ENCODE measurements at regions not wholly inside any gene's neighbourhood (a gene's known extent, or its start where the extent isn't known, plus 50 kb on each side); places are given as distances from the start of the nearest gene placed in this dataset.

DNA sequence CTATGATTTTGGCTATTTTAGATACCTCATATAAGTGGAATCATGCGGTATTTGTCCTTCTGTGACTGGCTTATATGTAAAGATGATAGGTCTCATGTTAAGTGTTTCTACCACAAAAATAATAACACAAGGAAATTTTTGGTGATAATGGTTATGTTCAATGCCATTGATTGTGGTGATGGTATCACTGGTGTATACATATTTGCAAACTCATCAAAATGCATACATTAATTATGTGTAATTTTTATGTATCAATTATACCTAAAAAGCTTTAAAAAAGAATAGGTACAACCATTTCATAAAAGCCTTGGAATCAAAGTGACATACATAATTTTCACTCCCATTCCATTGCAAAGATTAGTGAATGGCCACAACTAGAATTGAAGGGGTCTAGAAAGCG lies 178.3 kb upstream of the FMR1 start:
- H4K20me1 ChIP-seq (ENCODE audit: insufficient read depth), result no peaks in the 10 kb centered on the region
- H3K36me3 ChIP-seq (replicated peaks in 1 of 2; ENCODE audit: control insufficient read depth in 1 of 2, insufficient read depth in 2 of 2, low read length in 1 of 2), result no peaks in the 10 kb centered on the region
- ChIA-PET POLR2A (no interaction called here), CTCF (no interaction called here)
- H3K9ac ChIP-seq, result no peak overlapping the region
- no peaks in the 10 kb centered on the region for H3K4me1 ChIP-seq (ENCODE audit: control insufficient read depth in 1 of 2, insufficient read depth in 2 of 2, low read depth in 1 of 2, low read length in 1 of 2)
- no peak for DNase-seq
- H3K79me2 ChIP-seq (ENCODE audit: insufficient read depth), result no peaks in the 10 kb centered on the region
- no peak overlapping the region for H3K4me2 ChIP-seq
- H3F3A ChIP-seq (replicated peaks; ENCODE audit: insufficient read depth), result no peaks in the 10 kb centered on the region
- H3K27me3 ChIP-seq (ENCODE audit: insufficient read depth), result no peaks in the 10 kb centered on the region
- H2AFZ ChIP-seq (ENCODE audit: low read depth), result no peak overlapping the region
- no peaks in the 10 kb centered on the region for H3K9me2 ChIP-seq
- TF ChIP-seq, protein P1, sequence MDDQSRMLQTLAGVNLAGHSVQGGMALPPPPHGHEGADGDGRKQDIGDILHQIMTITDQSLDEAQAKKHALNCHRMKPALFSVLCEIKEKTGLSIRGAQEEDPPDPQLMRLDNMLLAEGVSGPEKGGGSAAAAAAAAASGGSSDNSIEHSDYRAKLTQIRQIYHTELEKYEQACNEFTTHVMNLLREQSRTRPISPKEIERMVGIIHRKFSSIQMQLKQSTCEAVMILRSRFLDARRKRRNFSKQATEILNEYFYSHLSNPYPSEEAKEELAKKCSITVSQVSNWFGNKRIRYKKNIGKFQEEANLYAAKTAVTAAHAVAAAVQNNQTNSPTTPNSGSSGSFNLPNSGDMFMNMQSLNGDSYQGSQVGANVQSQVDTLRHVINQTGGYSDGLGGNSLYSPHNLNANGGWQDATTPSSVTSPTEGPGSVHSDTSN (IDR thresholded peaks at IDR 0.05), result no peak
- TF ChIP-seq POLR2AphosphoS5 (IDR thresholded peaks at IDR 0.05; ENCODE audit: low read depth, low read length) (no peak), GATA2 (CRISPR knock-in tag; IDR thresholded peaks at IDR 0.05) (no peak), TAF1 (IDR thresholded peaks at IDR 0.05; ENCODE audit: borderline replicate concordance, low read depth, low read length) (no peak), EP300 (IDR thresholded peaks at IDR 0.05; ENCODE audit: borderline replicate concordance in 1 of 2, low read depth in 1 of 2, low read length in 1 of 2) (no peak), FOXM1 (IDR thresholded peaks at IDR 0.05; ENCODE audit: low read depth) (no peak), FOXJ3 (CRISPR knock-in tag; IDR thresholded peaks at IDR 0.05) (no peak), EZH2phosphoT487 (IDR thresholded peaks at IDR 0.05; ENCODE audit: borderline replicate concordance, low read depth) (no peak), NRF1 (IDR thresholded peaks at IDR 0.05; ENCODE audit: low read depth, low read length) (no peak), RAD21 (IDR thresholded peaks at IDR 0.05; ENCODE audit: low read length) (no peak), SIN3A (IDR thresholded peaks at IDR 0.05; ENCODE audit: borderline replicate concordance, low read depth, low read length) (no peak), MEF2A (IDR thresholded peaks at IDR 0.05; ENCODE audit: borderline replicate concordance, low read depth) (no peak), RXRA (IDR thresholded peaks at IDR 0.05; ENCODE audit: borderline replicate concordance, low read depth) (no peak), NFIC (IDR thresholded peaks at IDR 0.05; ENCODE audit: borderline replicate concordance) (no peak), SMC3 (IDR thresholded peaks at IDR 0.05; ENCODE audit: low read depth, low read length) (no peak)
- TF ChIP-seq, protein P2, sequence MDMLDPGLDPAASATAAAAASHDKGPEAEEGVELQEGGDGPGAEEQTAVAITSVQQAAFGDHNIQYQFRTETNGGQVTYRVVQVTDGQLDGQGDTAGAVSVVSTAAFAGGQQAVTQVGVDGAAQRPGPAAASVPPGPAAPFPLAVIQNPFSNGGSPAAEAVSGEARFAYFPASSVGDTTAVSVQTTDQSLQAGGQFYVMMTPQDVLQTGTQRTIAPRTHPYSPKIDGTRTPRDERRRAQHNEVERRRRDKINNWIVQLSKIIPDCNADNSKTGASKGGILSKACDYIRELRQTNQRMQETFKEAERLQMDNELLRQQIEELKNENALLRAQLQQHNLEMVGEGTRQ (IDR thresholded peaks at IDR 0.05; ENCODE audit: borderline replicate concordance, low read depth, low read length), result no peak
- TF ChIP-seq, protein P3, sequence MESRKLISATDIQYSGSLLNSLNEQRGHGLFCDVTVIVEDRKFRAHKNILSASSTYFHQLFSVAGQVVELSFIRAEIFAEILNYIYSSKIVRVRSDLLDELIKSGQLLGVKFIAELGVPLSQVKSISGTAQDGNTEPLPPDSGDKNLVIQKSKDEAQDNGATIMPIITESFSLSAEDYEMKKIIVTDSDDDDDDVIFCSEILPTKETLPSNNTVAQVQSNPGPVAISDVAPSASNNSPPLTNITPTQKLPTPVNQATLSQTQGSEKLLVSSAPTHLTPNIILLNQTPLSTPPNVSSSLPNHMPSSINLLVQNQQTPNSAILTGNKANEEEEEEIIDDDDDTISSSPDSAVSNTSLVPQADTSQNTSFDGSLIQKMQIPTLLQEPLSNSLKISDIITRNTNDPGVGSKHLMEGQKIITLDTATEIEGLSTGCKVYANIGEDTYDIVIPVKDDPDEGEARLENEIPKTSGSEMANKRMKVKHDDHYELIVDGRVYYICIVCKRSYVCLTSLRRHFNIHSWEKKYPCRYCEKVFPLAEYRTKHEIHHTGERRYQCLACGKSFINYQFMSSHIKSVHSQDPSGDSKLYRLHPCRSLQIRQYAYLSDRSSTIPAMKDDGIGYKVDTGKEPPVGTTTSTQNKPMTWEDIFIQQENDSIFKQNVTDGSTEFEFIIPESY (IDR thresholded peaks at IDR 0.05; ENCODE audit: borderline replicate concordance, low read depth), result no peak
- TF ChIP-seq, protein P4, sequence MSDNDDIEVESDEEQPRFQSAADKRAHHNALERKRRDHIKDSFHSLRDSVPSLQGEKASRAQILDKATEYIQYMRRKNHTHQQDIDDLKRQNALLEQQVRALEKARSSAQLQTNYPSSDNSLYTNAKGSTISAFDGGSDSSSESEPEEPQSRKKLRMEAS (IDR thresholded peaks at IDR 0.05; ENCODE audit: low read depth), result no peak
- H3K27ac ChIP-seq (ENCODE audit: low read depth in 2 of 2, low read length in 1 of 2), result no peak overlapping the region
- no peaks in the 10 kb centered on the region for H3K9me3 ChIP-seq
- no peak overlapping the region for H3K4me3 ChIP-seq (ENCODE audit: low read depth in 2 of 2, low read length in 1 of 2)
- WGBS (ENCODE audit: low lambda C conversion rate), result 1% methylated on average over 2 of the region's 2 CpGs

All from SK-N-SH (cell line).